AG04450 (cell line): ENCODE measurements at regions not wholly inside any gene's neighbourhood (a gene's known extent, or its start where the extent isn't known, plus 50 kb on each side); places are given as distances from the start of the nearest gene placed in this dataset.

Experiments used
- CTCF ChIA-PET: fragments of 300-600, 350-600 bp; formaldehyde crosslinking; extraction: SDS; loops from one replicate; lab custom pipeline; 2022; ENCODE audit warnings: antibody characterized with exemption, inconsistent platforms; lab: Charles Lee
- POLR2A ChIA-PET: fragments of 350-600 bp; formaldehyde crosslinking; extraction: SDS; loops from one replicate; lab custom pipeline; 2021; ENCODE audit warnings: antibody characterized with exemption, inconsistent platforms; lab: Yijun Ruan, JAX
- DNase-seq: peaks from one replicate; pipeline ENCODE4 v3.0.0-alpha.2; 2011; ENCODE audit warnings: low read depth, low spot score
- H3K27ac ChIP-seq: one replicate; pipeline ENCODE4 v1.5.1; 2012; ENCODE audit warnings: low read depth, low read length, control low read depth
- H3K27me3 ChIP-seq: one replicate; pipeline ENCODE4 v1.6.0; 2012; ENCODE audit warnings: low read length; ENCODE audit not compliant: control insufficient read depth, insufficient read depth
- H3K4me3 ChIP-seq: 2 replicates; pipeline ENCODE4 v1.5.1; 2011; ENCODE audit warnings: mild to moderate bottlenecking, low read depth, low read length, control low read depth
- H3K9me3 ChIP-seq: 2 replicates; pipeline ENCODE4 v1.5.1; 2012; ENCODE audit warnings: low read length; ENCODE audit not compliant: control insufficient read depth, insufficient read depth
- CTCF ChIP-seq: IDR thresholded peaks from 2 replicates; pipeline ENCODE4 v1.5.1; 2011; ENCODE audit warnings: low read depth, low read length, control low read depth, inconsistent platforms

- H3K9me3 ChIP-seq: peaks cover 6% of the 10 kb centered on the region
- no peak for DNase-seq
- POLR2A ChIA-PET: no interaction called here
- H3K4me3 ChIP-seq: no peak overlapping the region
- TF ChIP-seq CTCF: no peak
- no peak overlapping the region for H3K27ac ChIP-seq
- CTCF ChIA-PET: no interaction called here
- H3K27me3 ChIP-seq: no peaks in the 10 kb centered on the region
These were observed 57.1 kb downstream of the GRIN2B start for GRCh38 chr12:13924286-13924685.

DNA sequence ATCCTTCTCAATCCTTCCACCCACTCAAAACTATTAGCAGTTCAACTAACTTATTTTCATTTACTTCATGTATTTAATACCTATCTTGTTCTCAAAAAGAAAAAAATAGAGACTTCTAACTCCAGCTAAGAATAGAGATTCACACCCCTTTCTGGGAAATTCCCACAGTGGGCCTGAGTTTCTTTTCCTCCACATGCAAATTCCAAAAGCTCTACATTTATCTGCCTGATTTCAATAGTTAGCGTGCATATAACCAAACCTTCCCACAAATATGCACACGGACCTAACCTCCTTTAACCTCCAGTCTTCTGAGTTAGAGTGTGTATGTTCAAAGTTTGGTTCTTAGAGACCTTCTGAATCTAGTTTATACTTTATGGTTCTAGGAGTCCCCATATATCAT, 62.5 kb downstream of the GRIN2B start:
- ChIA-PET POLR2A (no interaction called here), CTCF (no interaction called here)
- no peak for DNase-seq
- Histone ChIP-seq H3K27ac (no peak overlapping the region), H3K9me3 (peaks cover 2% of the 10 kb centered on the region; the same call in 1 of the 2 replicates), H3K27me3 (no peaks in the 10 kb centered on the region), H3K4me3 (no peak overlapping the region)
- TF ChIP-seq CTCF: no peak

- Histone ChIP-seq H3K4me3 (no peak overlapping the region), H3K27me3 (no peaks in the 10 kb centered on the region), H3K27ac (no peak overlapping the region), H3K9me3 (peaks cover 5% of the 10 kb centered on the region; the same call in 1 of the 2 replicates)
- no peak for TF ChIP-seq CTCF
- CTCF ChIA-PET: no interaction called here
- no peak for DNase-seq
- POLR2A ChIA-PET: no interaction called here
These were observed 66.3 kb downstream of the GRIN2B start for GRCh38 chr12:13915096-13915495.

- Histone ChIP-seq H3K27ac (no peak overlapping the region), H3K27me3 (no peaks in the 10 kb centered on the region), H3K4me3 (no peak overlapping the region), H3K9me3 (peaks cover 5% of the 10 kb centered on the region; the same call in 1 of the 2 replicates)
- CTCF ChIA-PET: no interaction called here
- no peak for TF ChIP-seq CTCF
- POLR2A ChIA-PET: no interaction called here
- DNase-seq: no peak
These were observed 68.0 kb downstream of the GRIN2B start for GRCh38 chr12:13913371-13913770.

DNA sequence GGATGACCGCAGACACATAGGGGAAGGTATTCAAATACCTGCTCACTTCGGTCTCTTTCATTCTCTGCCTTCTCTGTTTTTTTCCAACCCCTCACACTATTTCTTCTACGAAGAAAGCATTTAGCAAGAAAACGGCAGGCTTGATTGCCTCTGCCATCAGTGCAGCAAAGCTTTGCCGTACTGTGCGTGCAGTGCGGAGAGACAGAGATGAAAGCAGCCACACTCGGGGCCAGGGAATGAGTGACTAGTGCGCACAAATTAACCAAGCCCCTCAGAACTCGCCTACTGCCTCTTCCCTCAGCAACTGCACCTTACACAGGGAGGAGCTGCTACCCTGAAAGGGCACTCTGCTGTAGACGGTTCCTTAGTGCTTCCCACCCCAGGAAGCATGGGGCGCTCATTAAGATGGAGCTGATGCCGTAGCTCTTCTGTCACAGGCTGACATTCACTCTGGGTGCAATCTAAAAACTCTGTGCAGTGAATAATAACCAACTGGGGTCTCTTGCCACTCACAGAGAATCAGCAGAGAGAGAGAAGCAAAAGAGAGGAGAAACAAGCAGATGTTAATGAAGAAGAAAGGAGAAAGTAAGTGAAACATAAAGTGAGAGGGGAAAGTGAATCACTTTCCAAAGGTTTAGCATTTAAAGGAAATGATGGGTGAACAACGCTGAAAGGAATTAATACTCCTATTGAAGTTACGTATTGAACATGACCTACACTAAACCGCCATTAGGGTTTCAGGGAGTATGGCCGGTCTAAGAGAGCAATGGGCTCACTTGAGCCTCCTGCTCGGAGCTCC, 69.4 kb downstream of the GRIN2B start:
- TF ChIP-seq CTCF: no peak
- ChIA-PET CTCF (no interaction called here), POLR2A (no interaction called here)
- no peak overlapping the region for H3K27ac ChIP-seq
- H3K27me3 ChIP-seq: no peaks in the 10 kb centered on the region
- no peak overlapping the region for H3K4me3 ChIP-seq
- no peak for DNase-seq
- peaks cover 5% of the 10 kb centered on the region; the same call in 1 of the 2 replicates for H3K9me3 ChIP-seq
